ENCODE measurements at regions not wholly inside any gene's neighbourhood (a gene's known extent, or its start where the extent isn't known, plus 50 kb on each side); places are given as distances from the start of the nearest gene placed in this dataset.
"Not testable (repeated sequence)": the region's sequence is repeated elsewhere in the genome, so short reads cannot be mapped to it uniquely, and the experiment has no call there.

GRCh38 chr9:29160763-29161353 is 1587.6 kb upstream of the C9orf72 start:
- H3K27me3 ChIP-seq (ENCODE audit: control insufficient read depth in 3 of 3, insufficient read depth in 3 of 3, low read length in 3 of 3), result no peaks in the 10 kb centered on the region
- H3K27ac ChIP-seq (ENCODE audit: low read depth, low read length), result no peak overlapping the region
- H3K9me3 ChIP-seq (ENCODE audit: control insufficient read depth in 3 of 3, low read length in 3 of 3), result no peaks in the 10 kb centered on the region
- no peak overlapping the region for H3K4me3 ChIP-seq (ENCODE audit: low read length in 3 of 3)
- no peaks in the 10 kb centered on the region for H3K4me1 ChIP-seq (ENCODE audit: control insufficient read depth in 3 of 3, insufficient read depth in 3 of 3, low read length in 3 of 3)
- no peaks in the 10 kb centered on the region for H3K36me3 ChIP-seq (ENCODE audit: control insufficient read depth in 3 of 3, insufficient read depth in 3 of 3, low read length in 3 of 3)
- no peak overlapping the region for H3K9ac ChIP-seq (ENCODE audit: low read depth in 1 of 3, low read length in 3 of 3)

- H3K4me1 ChIP-seq (ENCODE audit: control insufficient read depth in 3 of 3, insufficient read depth in 3 of 3, low read length in 3 of 3), result no peaks in the 10 kb centered on the region
- H3K9ac ChIP-seq (ENCODE audit: low read depth in 1 of 3, low read length in 3 of 3), result no peak overlapping the region
- no peak overlapping the region for H3K4me3 ChIP-seq (ENCODE audit: low read length in 3 of 3)
- no peak overlapping the region for H3K27ac ChIP-seq (ENCODE audit: low read depth, low read length)
- H3K27me3 ChIP-seq (ENCODE audit: control insufficient read depth in 3 of 3, insufficient read depth in 3 of 3, low read length in 3 of 3), result no peaks in the 10 kb centered on the region
- H3K9me3 ChIP-seq (ENCODE audit: control insufficient read depth in 3 of 3, low read length in 3 of 3), result no peaks in the 10 kb centered on the region
- no peaks in the 10 kb centered on the region for H3K36me3 ChIP-seq (ENCODE audit: control insufficient read depth in 3 of 3, insufficient read depth in 3 of 3, low read length in 3 of 3)
These were observed 1600.9 kb upstream of the C9orf72 start for GRCh38 chr9:29174136-29174535.

GRCh38 chr9:29176231-29176630 is 1603.0 kb upstream of the C9orf72 start:
- Histone ChIP-seq H3K4me3 (ENCODE audit: low read length in 3 of 3) (no peak overlapping the region), H3K36me3 (ENCODE audit: control insufficient read depth in 3 of 3, insufficient read depth in 3 of 3, low read length in 3 of 3) (no peaks in the 10 kb centered on the region), H3K27ac (ENCODE audit: low read depth, low read length) (no peak overlapping the region), H3K27me3 (ENCODE audit: control insufficient read depth in 3 of 3, insufficient read depth in 3 of 3, low read length in 3 of 3) (no peaks in the 10 kb centered on the region), H3K4me1 (ENCODE audit: control insufficient read depth in 3 of 3, insufficient read depth in 3 of 3, low read length in 3 of 3) (no peaks in the 10 kb centered on the region), H3K9ac (ENCODE audit: low read depth in 1 of 3, low read length in 3 of 3) (no peak overlapping the region), H3K9me3 (ENCODE audit: control insufficient read depth in 3 of 3, low read length in 3 of 3) (no peaks in the 10 kb centered on the region)

GRCh38 chr9:29176786-29177185 is 1603.5 kb upstream of the C9orf72 start:
- Histone ChIP-seq H3K27me3 (ENCODE audit: control insufficient read depth in 3 of 3, insufficient read depth in 3 of 3, low read length in 3 of 3) (no peaks in the 10 kb centered on the region), H3K9me3 (ENCODE audit: control insufficient read depth in 3 of 3, low read length in 3 of 3) (no peaks in the 10 kb centered on the region), H3K36me3 (ENCODE audit: control insufficient read depth in 3 of 3, insufficient read depth in 3 of 3, low read length in 3 of 3) (no peaks in the 10 kb centered on the region), H3K4me1 (ENCODE audit: control insufficient read depth in 3 of 3, insufficient read depth in 3 of 3, low read length in 3 of 3) (no peaks in the 10 kb centered on the region), H3K27ac (ENCODE audit: low read depth, low read length) (no peak overlapping the region), H3K9ac (ENCODE audit: low read depth in 1 of 3, low read length in 3 of 3) (no peak overlapping the region), H3K4me3 (ENCODE audit: low read length in 3 of 3) (no peak overlapping the region)

GRCh38 chr9:29183971-29184370 is 1610.7 kb upstream of the C9orf72 start:
- no peaks in the 10 kb centered on the region for H3K4me1 ChIP-seq (ENCODE audit: control insufficient read depth in 3 of 3, insufficient read depth in 3 of 3, low read length in 3 of 3)
- H3K4me3 ChIP-seq (ENCODE audit: low read length in 3 of 3), result no peak overlapping the region
- H3K9ac ChIP-seq (ENCODE audit: low read depth in 1 of 3, low read length in 3 of 3), result no peak overlapping the region
- no peaks in the 10 kb centered on the region for H3K36me3 ChIP-seq (ENCODE audit: control insufficient read depth in 3 of 3, insufficient read depth in 3 of 3, low read length in 3 of 3)
- no peaks in the 10 kb centered on the region for H3K27me3 ChIP-seq (ENCODE audit: control insufficient read depth in 3 of 3, insufficient read depth in 3 of 3, low read length in 3 of 3)
- H3K27ac ChIP-seq (ENCODE audit: low read depth, low read length), result no peak overlapping the region
- no peaks in the 10 kb centered on the region for H3K9me3 ChIP-seq (ENCODE audit: control insufficient read depth in 3 of 3, low read length in 3 of 3)

- H3K4me1 ChIP-seq (ENCODE audit: control insufficient read depth in 3 of 3, insufficient read depth in 3 of 3, low read length in 3 of 3); H3K9ac ChIP-seq (ENCODE audit: low read depth in 1 of 3, low read length in 3 of 3); H3K4me3 ChIP-seq (ENCODE audit: low read length in 3 of 3); H3K27ac ChIP-seq (ENCODE audit: low read depth, low read length); H3K9me3 ChIP-seq (ENCODE audit: control insufficient read depth in 3 of 3, low read length in 3 of 3); H3K27me3 ChIP-seq (ENCODE audit: control insufficient read depth in 3 of 3, insufficient read depth in 3 of 3, low read length in 3 of 3); H3K36me3 ChIP-seq (ENCODE audit: control insufficient read depth in 3 of 3, insufficient read depth in 3 of 3, low read length in 3 of 3): not testable (repeated sequence)
These were observed 1615.5 kb upstream of the C9orf72 start for GRCh38 chr9:29188771-29189170.

- not testable (repeated sequence) for H3K27ac ChIP-seq (ENCODE audit: low read depth, low read length); H3K27me3 ChIP-seq (ENCODE audit: control insufficient read depth in 3 of 3, insufficient read depth in 3 of 3, low read length in 3 of 3); H3K9me3 ChIP-seq (ENCODE audit: control insufficient read depth in 3 of 3, low read length in 3 of 3); H3K4me3 ChIP-seq (ENCODE audit: low read length in 3 of 3); H3K4me1 ChIP-seq (ENCODE audit: control insufficient read depth in 3 of 3, insufficient read depth in 3 of 3, low read length in 3 of 3); H3K36me3 ChIP-seq (ENCODE audit: control insufficient read depth in 3 of 3, insufficient read depth in 3 of 3, low read length in 3 of 3); H3K9ac ChIP-seq (ENCODE audit: low read depth in 1 of 3, low read length in 3 of 3)
These were observed 1615.9 kb upstream of the C9orf72 start for GRCh38 chr9:29189221-29189620.

- Histone ChIP-seq H3K9ac (ENCODE audit: low read depth in 1 of 3, low read length in 3 of 3) (no peak overlapping the region), H3K4me3 (ENCODE audit: low read length in 3 of 3) (no peak overlapping the region), H3K27ac (ENCODE audit: low read depth, low read length) (no peak overlapping the region), H3K27me3 (ENCODE audit: control insufficient read depth in 3 of 3, insufficient read depth in 3 of 3, low read length in 3 of 3) (peaks cover 0 to under 1% (median 0%) of the 10 kb centered on the region in 3 donors), H3K36me3 (ENCODE audit: control insufficient read depth in 3 of 3, insufficient read depth in 3 of 3, low read length in 3 of 3) (no peaks in the 10 kb centered on the region), H3K9me3 (ENCODE audit: control insufficient read depth in 3 of 3, low read length in 3 of 3) (no peaks in the 10 kb centered on the region), H3K4me1 (ENCODE audit: control insufficient read depth in 3 of 3, insufficient read depth in 3 of 3, low read length in 3 of 3) (no peaks in the 10 kb centered on the region)
These were observed 1625.6 kb upstream of the C9orf72 start for GRCh38 chr9:29198861-29199260.

GRCh38 chr9:29199975-29200374 is 1626.7 kb upstream of the C9orf72 start:
- H3K9me3 ChIP-seq (ENCODE audit: control insufficient read depth in 3 of 3, low read length in 3 of 3), result no peaks in the 10 kb centered on the region
- H3K27ac ChIP-seq (ENCODE audit: low read depth, low read length), result no peak overlapping the region
- no peaks in the 10 kb centered on the region for H3K27me3 ChIP-seq (ENCODE audit: control insufficient read depth in 3 of 3, insufficient read depth in 3 of 3, low read length in 3 of 3)
- no peaks in the 10 kb centered on the region for H3K36me3 ChIP-seq (ENCODE audit: control insufficient read depth in 3 of 3, insufficient read depth in 3 of 3, low read length in 3 of 3)
- no peaks in the 10 kb centered on the region for H3K4me1 ChIP-seq (ENCODE audit: control insufficient read depth in 3 of 3, insufficient read depth in 3 of 3, low read length in 3 of 3)
- H3K9ac ChIP-seq (ENCODE audit: low read depth in 1 of 3, low read length in 3 of 3), result no peak overlapping the region
- no peak overlapping the region for H3K4me3 ChIP-seq (ENCODE audit: low read length in 3 of 3)

GRCh38 chr9:29200650-29201049 is 1627.4 kb upstream of the C9orf72 start:
- no peaks in the 10 kb centered on the region for H3K27me3 ChIP-seq (ENCODE audit: control insufficient read depth in 3 of 3, insufficient read depth in 3 of 3, low read length in 3 of 3)
- H3K9me3 ChIP-seq (ENCODE audit: control insufficient read depth in 3 of 3, low read length in 3 of 3), result no peaks in the 10 kb centered on the region
- no peaks in the 10 kb centered on the region for H3K36me3 ChIP-seq (ENCODE audit: control insufficient read depth in 3 of 3, insufficient read depth in 3 of 3, low read length in 3 of 3)
- no peak overlapping the region for H3K4me3 ChIP-seq (ENCODE audit: low read length in 3 of 3)
- no peaks in the 10 kb centered on the region for H3K4me1 ChIP-seq (ENCODE audit: control insufficient read depth in 3 of 3, insufficient read depth in 3 of 3, low read length in 3 of 3)
- H3K9ac ChIP-seq (ENCODE audit: low read depth in 1 of 3, low read length in 3 of 3), result no peak overlapping the region
- no peak overlapping the region for H3K27ac ChIP-seq (ENCODE audit: low read depth, low read length)

All from skeletal muscle tissue (tissue), 3 donors.